ENCODE measurements at regions not wholly inside any gene's neighbourhood (a gene's known extent, or its start where the extent isn't known, plus 50 kb on each side); places are given as distances from the start of the nearest gene placed in this dataset.
A peak's percentile ranks its signal among the peaks of the same experiment; 100 is the strongest.

DNA sequence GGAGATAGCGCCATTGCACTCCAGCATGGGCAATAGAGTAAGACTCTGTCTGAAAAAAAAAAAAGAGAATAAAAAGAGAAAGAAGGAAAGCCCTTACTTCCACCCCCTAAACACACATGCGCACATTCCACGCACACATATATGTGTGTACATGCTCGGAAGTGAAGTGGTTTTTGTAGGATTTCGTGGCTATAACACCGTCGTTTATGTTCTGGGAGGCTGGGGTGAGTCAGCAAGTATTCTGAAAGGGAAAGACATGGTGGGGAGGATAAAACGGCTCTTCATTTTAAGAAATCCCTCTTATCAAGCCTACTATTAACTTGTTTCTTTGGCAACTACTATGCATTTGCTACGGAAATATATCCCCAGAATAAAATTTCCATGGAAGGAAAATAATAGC is 422.8 kb upstream of the TBL1XR1 start:
- Histone ChIP-seq H3K4me2 (ENCODE audit: insufficient read depth, low read length) (no peak overlapping the region), H3K79me2 (ENCODE audit: control insufficient read depth, insufficient read depth, low read length) (no peaks in the 10 kb centered on the region), H4K20me1 (replicated peaks; ENCODE audit: control insufficient read depth, extremely low read depth, insufficient read depth, low read length) (no peaks in the 10 kb centered on the region), H3K9me1 (replicated peaks; ENCODE audit: control insufficient read depth, extremely low read depth, insufficient read depth, low read length) (no peaks in the 10 kb centered on the region), H3K9ac (replicated peaks; ENCODE audit: extremely low read depth, insufficient read depth, low read length) (no peak overlapping the region), H3K4me1 (ENCODE audit: control insufficient read depth, extremely low read depth, insufficient read depth, low read length) (peaks cover 5% of the 10 kb centered on the region), H3K27ac (ENCODE audit: insufficient read depth, low read depth, low read length) (no peak overlapping the region), H3K36me3 (ENCODE audit: control insufficient read depth in 2 of 2, extremely low read depth in 1 of 2, insufficient read depth in 2 of 2, low read length in 2 of 2) (no peaks in the 10 kb centered on the region), H2AFZ (ENCODE audit: low read depth, low read length) (no peak overlapping the region), H3K9me3 (replicated peaks; ENCODE audit: control insufficient read depth, insufficient read depth, low read length) (no peaks in the 10 kb centered on the region), H3K4me3 (replicated peaks in 1 of 3; ENCODE audit: insufficient read depth in 1 of 3, low read depth in 1 of 3, low read length in 3 of 3) (no peak overlapping the region), H3K27me3 (ENCODE audit: control insufficient read depth in 2 of 2, insufficient read depth in 2 of 2, low read length in 2 of 2) (no peaks in the 10 kb centered on the region)
- POLR2A ChIA-PET = no interaction called here
- CTCF ChIA-PET = no interaction called here
- TF ChIP-seq MAX (IDR thresholded peaks at IDR 0.05; ENCODE audit: insufficient read depth, insufficient read length) (no peak), POLR2A (IDR thresholded peaks at IDR 0.05; ENCODE audit: low read depth, low read length) (no peak), POLR2AphosphoS5 (IDR thresholded peaks at IDR 0.05; ENCODE audit: insufficient read depth, low read depth, low read length) (no peak)
- BruUV-seq (replicated peaks) = no TSS peak
- no peak for DNase-seq (ENCODE audit: low read depth, low spot score)
- intact Hi-C loops (cut with micrococcal nuclease) = loop anchor here (5.0 to 10.0 kb wide), 2 partner anchors 565 to 762 kb away; no protein-coding TSS in a partner anchor
- dilution Hi-C loops (cut with MboI; ENCODE audit: extremely low pct_ligation_motif_present, low sequenced_read_pairs) = no loop called here
- FAIRE-seq = no peak

GRCh38 chr3:177622520-177622919 is 425.2 kb upstream of the TBL1XR1 start:
- dilution Hi-C loops (cut with MboI; ENCODE audit: extremely low pct_ligation_motif_present, low sequenced_read_pairs) = no loop called here
- Histone ChIP-seq H3K4me3 (replicated peaks in 1 of 3; ENCODE audit: insufficient read depth in 1 of 3, low read depth in 1 of 3, low read length in 3 of 3) (no peak overlapping the region), H3K27me3 (ENCODE audit: control insufficient read depth in 2 of 2, insufficient read depth in 2 of 2, low read length in 2 of 2) (no peaks in the 10 kb centered on the region), H3K4me2 (ENCODE audit: insufficient read depth, low read length) (no peak overlapping the region), H3K9ac (replicated peaks; ENCODE audit: extremely low read depth, insufficient read depth, low read length) (no peak overlapping the region), H3K9me1 (replicated peaks; ENCODE audit: control insufficient read depth, extremely low read depth, insufficient read depth, low read length) (no peaks in the 10 kb centered on the region), H3K4me1 (ENCODE audit: control insufficient read depth, extremely low read depth, insufficient read depth, low read length) (peaks cover 5% of the 10 kb centered on the region), H3K9me3 (replicated peaks; ENCODE audit: control insufficient read depth, insufficient read depth, low read length) (no peaks in the 10 kb centered on the region), H2AFZ (ENCODE audit: low read depth, low read length) (no peak overlapping the region), H4K20me1 (replicated peaks; ENCODE audit: control insufficient read depth, extremely low read depth, insufficient read depth, low read length) (no peaks in the 10 kb centered on the region), H3K27ac (ENCODE audit: insufficient read depth, low read depth, low read length) (no peak overlapping the region), H3K36me3 (ENCODE audit: control insufficient read depth in 2 of 2, extremely low read depth in 1 of 2, insufficient read depth in 2 of 2, low read length in 2 of 2) (no peaks in the 10 kb centered on the region), H3K79me2 (ENCODE audit: control insufficient read depth, insufficient read depth, low read length) (no peaks in the 10 kb centered on the region)
- intact Hi-C loops (cut with micrococcal nuclease) = loop anchor here (5.0 to 10.0 kb wide), 2 partner anchors 568 to 760 kb away; no protein-coding TSS in a partner anchor
- no TSS peak for BruUV-seq (replicated peaks)
- FAIRE-seq (peak; percentile 8), DNase-seq (ENCODE audit: low read depth, low spot score) (peak; percentile 68)
- ChIA-PET POLR2A (interaction anchor here (0.7 kb wide), 1 partner anchor 554 kb away, joined by 3 read pairs; no protein-coding TSS in a partner anchor), CTCF (interaction anchor here (0.6 to 1.1 kb wide), 7 partner anchors 20 to 764 kb away, joined by 3 to 5 read pairs (median 3); no protein-coding TSS in a partner anchor)
- TF ChIP-seq POLR2AphosphoS5 (IDR thresholded peaks at IDR 0.05; ENCODE audit: insufficient read depth, low read depth, low read length) (no peak), FOS (IDR thresholded peaks at IDR 0.05; ENCODE audit: borderline replicate concordance, insufficient read depth, low read length) (no peak), MYC (IDR thresholded peaks at IDR 0.05; ENCODE audit: low read depth, low read length) (no peak), EZH2 (IDR thresholded peaks at IDR 0.05; ENCODE audit: borderline replicate concordance, low read depth, low read length, severe bottlenecking) (no peak), CTCF (IDR thresholded peaks at IDR 0.05; ENCODE audit: extremely low read depth in 1 of 2, insufficient read depth in 1 of 2, low read depth in 1 of 2, low read length in 2 of 2) (no peak), MAX (IDR thresholded peaks at IDR 0.05; ENCODE audit: insufficient read depth, insufficient read length) (no peak), GATA2 (IDR thresholded peaks at IDR 0.05; ENCODE audit: insufficient read depth, insufficient read length, low read depth, low read length) (no peak), JUN (IDR thresholded peaks at IDR 0.05; ENCODE audit: borderline replicate concordance, insufficient read depth, insufficient read length, low read depth) (no peak), POLR2A (IDR thresholded peaks at IDR 0.05; ENCODE audit: low read depth, low read length) (no peak)
